ENCODE measurements at regions not wholly inside any gene's neighbourhood (a gene's known extent, or its start where the extent isn't known, plus 50 kb on each side); places are given as distances from the start of the nearest gene placed in this dataset.

- TF ChIP-seq CTCF (IDR thresholded peaks at IDR 0.05) (no peak), POLR2A (IDR thresholded peaks at IDR 0.05) (no peak)
These were observed 514.4 kb upstream of the ZNF385D start for GRCh38 chr3:22265403-22265802.
